LNCAP (cell line): ENCODE measurements at regions not wholly inside any gene's neighbourhood (a gene's known extent, or its start where the extent isn't known, plus 50 kb on each side); places are given as distances from the start of the nearest gene placed in this dataset.

ENCODE experiments used
- CTCF ChIP-seq: fragments of 450-650 bp; IDR thresholded peaks from 2 replicates; pipeline ENCODE4 v1.5.1; 2017; ENCODE audit warnings: mild to moderate bottlenecking

GRCh38 chr20:60868316-60868891, 383.7 kb upstream of the CDH4 start:
- TF ChIP-seq CTCF = no peak

- TF ChIP-seq CTCF = no peak
Measured at GRCh38 chr20:60869087-60869486, 383.0 kb upstream of the CDH4 start.

GRCh38 chr20:60869625-60870024, 382.4 kb upstream of the CDH4 start:
- no peak for TF ChIP-seq CTCF

- TF ChIP-seq CTCF = no peak
Measured at GRCh38 chr20:60870040-60870439, 382.0 kb upstream of the CDH4 start.

- no peak for TF ChIP-seq CTCF
Measured at GRCh38 chr20:60872224-60872623, 379.8 kb upstream of the CDH4 start.

- no peak for TF ChIP-seq CTCF
Measured at GRCh38 chr20:60877071-60877857, 374.8 kb upstream of the CDH4 start.

- no peak for TF ChIP-seq CTCF
Measured at GRCh38 chr20:60882836-60883235, 369.2 kb upstream of the CDH4 start.

GRCh38 chr20:60883496-60883895, 368.6 kb upstream of the CDH4 start:
- TF ChIP-seq CTCF = no peak
